NOMO-1 (cell line): ENCODE measurements at regions not wholly inside any gene's neighbourhood (a gene's known extent, or its start where the extent isn't known, plus 50 kb on each side); places are given as distances from the start of the nearest gene placed in this dataset.
A peak's percentile ranks its signal among the peaks of the same experiment; 100 is the strongest.
"Not testable (repeated sequence)": the region's sequence is repeated elsewhere in the genome, so short reads cannot be mapped to it uniquely, and the experiment has no call there.

Source experiments
- DNase-seq, 2 experiments: peaks; one replicate each; lab custom pipeline; 2025; ENCODE audit not compliant: unreplicated experiment in 2 of 2; lab: John Stamatoyannopoulos, UW

DNA sequence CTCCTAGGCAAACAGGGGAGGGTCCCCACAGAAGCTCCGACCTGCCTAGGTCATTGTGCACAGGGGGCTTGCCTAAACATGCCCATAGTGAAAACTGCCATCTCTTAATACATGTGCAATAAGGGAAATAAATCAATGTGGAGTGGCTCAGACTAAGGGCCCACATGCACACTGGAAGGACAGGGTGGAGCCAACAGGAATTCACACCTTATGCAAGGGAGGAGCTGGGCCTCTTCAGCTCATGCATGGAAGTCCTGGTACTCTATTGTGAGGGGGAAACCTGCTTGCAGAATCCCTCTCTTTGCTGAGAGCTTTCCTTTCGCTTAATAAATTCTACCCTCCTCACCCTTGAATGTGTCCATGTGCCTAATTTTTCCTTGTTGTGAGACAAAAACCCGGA lies 815.8 kb downstream of the EFNA5 start:
- no peak for DNase-seq

DNA sequence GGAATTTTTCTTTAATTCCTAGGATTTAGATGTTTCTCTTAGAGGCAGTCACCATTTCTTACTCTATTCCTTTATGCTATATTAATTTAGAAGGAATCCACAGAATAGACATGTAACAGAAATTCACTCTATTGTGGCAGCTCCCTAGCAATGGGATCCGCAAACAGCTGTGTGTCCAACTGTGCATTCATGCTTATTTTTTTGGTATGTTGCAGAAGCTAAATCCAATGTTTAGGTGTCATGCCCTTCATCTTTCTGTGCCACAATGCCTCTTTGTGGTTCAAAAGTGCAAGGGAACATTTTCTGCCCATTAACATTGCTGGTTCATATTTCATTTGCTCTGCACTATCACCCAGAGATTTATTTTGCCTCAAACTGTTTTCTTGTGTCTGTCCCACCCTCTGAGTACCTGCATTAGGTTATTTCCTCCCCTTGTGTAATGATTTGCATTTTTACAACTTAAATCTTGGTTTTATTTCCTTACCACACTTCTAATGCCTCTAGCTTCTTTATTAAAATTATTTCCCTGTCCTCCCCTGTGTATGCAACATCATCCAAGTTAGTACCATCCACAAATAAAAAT lies 816.5 kb downstream of the EFNA5 start:
- no peak for DNase-seq

DNA sequence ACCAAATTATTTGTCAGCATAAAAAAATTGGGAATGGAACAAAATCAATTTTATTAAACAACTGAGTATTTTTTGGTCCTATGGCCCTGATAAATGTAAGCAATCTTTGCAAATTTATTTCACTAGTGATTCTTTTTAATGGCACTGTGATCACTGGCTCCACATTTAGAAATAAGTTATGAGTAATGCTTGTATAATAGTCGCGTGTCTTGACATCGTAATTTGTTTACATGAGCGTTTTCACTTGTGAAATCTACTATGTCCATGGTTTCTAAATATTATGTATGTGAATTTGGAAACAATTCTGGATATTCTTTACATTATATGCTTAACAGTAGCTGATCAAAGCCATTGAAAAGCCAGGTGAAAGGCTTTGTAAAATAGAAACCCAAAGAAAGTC lies 817.5 kb downstream of the EFNA5 start:
- DNase-seq = no peak

- DNase-seq = no peak
These were observed 821.5 kb downstream of the EFNA5 start for GRCh38 chr5:106849266-106849665.

DNA sequence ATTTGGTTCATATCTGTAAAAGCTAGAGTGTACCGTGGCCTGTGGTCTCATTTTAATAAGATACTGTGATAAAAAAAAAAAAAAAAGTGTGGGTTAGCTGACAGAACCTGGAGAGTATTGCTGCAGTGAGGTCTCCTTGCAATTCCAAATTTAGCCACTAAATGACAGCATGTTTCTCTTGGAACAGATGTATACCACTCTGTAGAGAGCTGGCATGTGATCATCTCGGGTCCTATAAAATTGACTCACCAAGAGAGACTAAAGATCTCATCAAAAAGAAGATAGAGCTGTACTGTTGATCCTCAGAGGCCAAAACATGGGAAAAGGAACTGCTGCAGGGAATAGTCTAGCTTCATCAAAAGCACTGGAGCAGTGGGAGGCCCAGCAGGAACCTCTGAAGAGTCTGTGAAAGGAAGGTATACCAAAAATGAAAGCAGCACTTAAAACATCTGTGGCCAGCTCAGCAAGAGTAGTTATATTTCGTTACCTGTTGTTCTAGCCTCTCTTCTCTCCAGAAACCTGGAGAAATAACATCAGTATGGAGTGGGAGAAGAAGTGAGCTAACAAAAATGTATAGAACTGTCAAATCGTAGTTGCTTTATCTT lies 826.8 kb downstream of the EFNA5 start:
- DNase-seq = no peak

GRCh38 chr5:106833517-106833916 lies 837.2 kb downstream of the EFNA5 start:
- DNase-seq = no peak

GRCh38 chr5:106827061-106827460 lies 843.7 kb downstream of the EFNA5 start:
- no peak for DNase-seq

- DNase-seq = no peak
These were observed 845.4 kb downstream of the EFNA5 start for GRCh38 chr5:106825374-106825773.

GRCh38 chr5:106822851-106823250 lies 847.9 kb downstream of the EFNA5 start:
- DNase-seq = no peak

DNA sequence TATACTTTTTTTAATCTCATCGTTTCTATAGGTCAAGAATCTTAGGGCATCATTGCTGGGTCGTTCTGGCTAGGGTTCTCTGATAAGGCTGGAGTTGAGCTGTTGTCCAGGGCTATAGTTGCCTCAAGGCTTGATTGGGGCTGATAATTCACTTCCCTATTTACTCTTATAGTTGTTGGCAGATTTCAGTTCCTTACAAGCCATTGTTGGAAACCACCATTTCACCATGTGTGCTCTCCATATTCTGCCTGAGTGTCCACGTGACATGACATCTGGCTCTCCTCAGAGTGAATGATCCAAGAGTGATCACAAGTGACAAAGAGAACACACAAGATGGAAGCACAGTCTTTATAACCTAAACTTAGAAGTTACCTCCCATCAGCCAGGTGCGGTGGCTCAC lies 852.2 kb downstream of the EFNA5 start:
- DNase-seq = peak in 1 of 2 experiments; percentile 7

GRCh38 chr5:106814961-106815360 lies 855.8 kb downstream of the EFNA5 start:
- no peak for DNase-seq

DNA sequence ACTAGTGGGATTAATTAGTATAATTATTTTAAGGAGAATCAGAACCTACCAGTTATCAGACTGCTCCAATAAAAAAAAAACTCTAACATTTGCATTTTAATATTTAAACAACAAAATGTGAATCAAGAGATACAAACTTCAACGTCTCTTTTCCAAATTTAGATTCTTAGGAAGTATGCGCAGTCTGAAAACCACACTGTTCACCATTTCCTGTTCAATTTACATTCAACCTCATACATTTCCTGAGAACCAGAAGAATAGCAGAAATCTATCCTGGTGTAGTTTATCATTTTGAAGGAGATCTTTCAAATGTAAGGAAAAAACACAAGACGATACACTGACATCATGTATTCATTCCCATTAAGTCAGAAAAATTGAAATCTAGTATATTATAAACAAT lies 869.2 kb downstream of the EFNA5 start:
- peak in 1 of 2 experiments; percentile 6 for DNase-seq

- no peak for DNase-seq
These were observed 872.7 kb downstream of the EFNA5 start for GRCh38 chr5:106797996-106798395.

- no peak for DNase-seq
These were observed 874.7 kb downstream of the EFNA5 start for GRCh38 chr5:106796081-106796480.

DNA sequence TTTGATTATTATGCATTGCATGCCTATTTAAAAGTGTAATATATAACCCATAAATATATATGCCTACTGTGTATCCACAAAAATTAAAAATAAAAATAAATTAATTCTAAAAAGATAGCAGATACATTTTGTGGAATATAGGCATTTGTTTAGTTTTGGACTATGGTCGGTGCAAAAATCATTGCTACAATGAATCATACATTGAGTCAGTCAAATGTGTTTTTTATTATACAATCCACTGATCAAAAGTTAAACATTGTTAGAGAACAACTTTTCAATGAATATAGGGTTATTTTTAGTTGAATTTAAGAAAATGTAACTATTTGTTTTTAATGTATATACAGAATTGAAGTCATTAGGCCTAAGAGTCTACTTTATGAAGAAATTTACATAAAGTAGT lies 885.9 kb downstream of the EFNA5 start:
- DNase-seq = no peak

GRCh38 chr5:106780355-106780754 lies 890.4 kb downstream of the EFNA5 start:
- DNase-seq = no peak

- not testable (repeated sequence) for DNase-seq
These were observed 894.2 kb downstream of the EFNA5 start for GRCh38 chr5:106776515-106776914.

- no peak for DNase-seq
These were observed 902.3 kb downstream of the EFNA5 start for GRCh38 chr5:106768392-106768791.

DNA sequence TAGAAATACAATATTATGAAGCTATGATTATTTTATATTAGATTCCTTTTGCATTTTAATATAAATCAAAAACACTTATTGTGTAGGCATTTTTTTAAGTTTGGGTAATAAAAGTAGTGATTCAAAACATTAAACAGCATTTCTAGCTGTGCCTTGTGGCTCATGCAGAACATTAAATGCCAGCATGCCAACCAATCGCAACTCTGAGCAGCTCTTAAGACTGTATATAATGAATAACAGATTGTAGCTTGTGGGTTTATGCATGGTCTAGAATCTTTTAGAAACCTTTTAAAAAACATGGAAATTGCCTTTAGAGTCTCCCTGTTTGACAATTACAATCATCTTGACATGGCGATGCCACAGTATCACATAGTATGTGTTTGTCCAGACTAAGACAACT lies 903.8 kb downstream of the EFNA5 start:
- no peak for DNase-seq

DNA sequence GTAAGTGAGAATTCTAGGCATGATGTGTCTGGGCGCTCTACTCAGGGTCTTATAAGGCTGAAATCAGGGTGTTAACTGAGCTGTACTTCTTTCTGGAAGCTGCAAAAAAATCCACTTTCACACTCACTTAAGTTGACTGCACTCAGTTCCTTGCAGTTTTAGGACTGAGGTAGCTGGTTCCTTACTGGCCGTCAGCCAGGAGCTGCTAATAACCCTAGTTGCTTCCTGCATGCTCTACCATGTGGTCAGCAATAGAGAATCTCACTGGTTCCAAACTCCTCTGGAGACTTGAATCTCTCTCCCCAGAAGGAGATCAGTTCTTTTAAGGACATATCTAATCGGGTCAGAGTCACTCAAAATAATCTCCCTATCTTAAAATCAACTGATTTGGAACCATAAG lies 911.2 kb downstream of the EFNA5 start:
- no peak for DNase-seq

- DNase-seq = no peak
These were observed 911.6 kb downstream of the EFNA5 start for GRCh38 chr5:106759152-106759551.

DNA sequence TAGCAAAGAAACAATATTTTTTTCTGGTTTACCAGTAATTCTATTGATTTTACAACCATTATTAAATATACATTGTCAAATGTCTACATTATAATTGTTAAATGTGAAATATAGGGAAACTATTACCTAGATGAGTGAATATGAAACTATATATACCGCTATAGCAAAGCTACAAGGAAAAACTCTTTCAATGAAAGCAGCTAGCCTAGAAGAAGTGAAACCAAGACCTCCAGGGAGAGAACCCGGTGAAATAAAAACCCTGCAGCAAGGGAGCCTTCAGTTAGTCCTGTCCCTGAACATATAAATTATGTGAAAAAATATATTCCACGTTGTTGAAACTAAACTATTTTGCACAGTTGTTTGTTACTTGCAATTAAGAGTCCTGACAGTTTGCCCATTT lies 913.1 kb downstream of the EFNA5 start:
- DNase-seq = peak in 1 of 2 experiments; percentile 5

GRCh38 chr5:106755789-106756188 lies 914.9 kb downstream of the EFNA5 start:
- DNase-seq = no peak
